Activated naive CD8-positive, alpha-beta T cell treated with anti-CD3 and anti-CD28 coated beads, Interleukin-2, amount 50 U/mL, for 24 hours (primary cell): ENCODE measurements at regions not wholly inside any gene's neighbourhood (a gene's known extent, or its start where the extent isn't known, plus 50 kb on each side); places are given as distances from the start of the nearest gene placed in this dataset.
"Not testable (repeated sequence)": the region's sequence is repeated elsewhere in the genome, so short reads cannot be mapped to it uniquely, and the experiment has no call there.

Source experiments
- ATAC-seq: fragments of 150-1000 bp; cut with Tn5 transposase; one replicate; pipeline ENCODE4 v1.10.0; 2021
- DNase-seq: peaks from one replicate; pipeline ENCODE4 v3.0.0; 2021
- H3K27ac Mint-ChIP-seq: one replicate; pipeline ENCODE4 v1.8.0; 2021; ENCODE audit warnings: mild to moderate bottlenecking, mixed read lengths
- H3K27me3 Mint-ChIP-seq: one replicate; pipeline ENCODE4 v1.8.0; 2021; ENCODE audit warnings: mixed read lengths
- H3K36me3 Mint-ChIP-seq: one replicate; pipeline ENCODE4 v1.8.0; 2021; ENCODE audit warnings: low read depth, mixed read lengths
- H3K4me1 Mint-ChIP-seq: one replicate; pipeline ENCODE4 v1.8.0; 2021; ENCODE audit warnings: mixed read lengths
- H3K4me3 Mint-ChIP-seq: one replicate; pipeline ENCODE4 v1.8.0; 2021; ENCODE audit warnings: mild to moderate bottlenecking, moderate library complexity, mixed read lengths
- H3K9me3 Mint-ChIP-seq: one replicate; pipeline ENCODE4 v1.8.0; 2021; ENCODE audit warnings: mixed read lengths

DNA sequence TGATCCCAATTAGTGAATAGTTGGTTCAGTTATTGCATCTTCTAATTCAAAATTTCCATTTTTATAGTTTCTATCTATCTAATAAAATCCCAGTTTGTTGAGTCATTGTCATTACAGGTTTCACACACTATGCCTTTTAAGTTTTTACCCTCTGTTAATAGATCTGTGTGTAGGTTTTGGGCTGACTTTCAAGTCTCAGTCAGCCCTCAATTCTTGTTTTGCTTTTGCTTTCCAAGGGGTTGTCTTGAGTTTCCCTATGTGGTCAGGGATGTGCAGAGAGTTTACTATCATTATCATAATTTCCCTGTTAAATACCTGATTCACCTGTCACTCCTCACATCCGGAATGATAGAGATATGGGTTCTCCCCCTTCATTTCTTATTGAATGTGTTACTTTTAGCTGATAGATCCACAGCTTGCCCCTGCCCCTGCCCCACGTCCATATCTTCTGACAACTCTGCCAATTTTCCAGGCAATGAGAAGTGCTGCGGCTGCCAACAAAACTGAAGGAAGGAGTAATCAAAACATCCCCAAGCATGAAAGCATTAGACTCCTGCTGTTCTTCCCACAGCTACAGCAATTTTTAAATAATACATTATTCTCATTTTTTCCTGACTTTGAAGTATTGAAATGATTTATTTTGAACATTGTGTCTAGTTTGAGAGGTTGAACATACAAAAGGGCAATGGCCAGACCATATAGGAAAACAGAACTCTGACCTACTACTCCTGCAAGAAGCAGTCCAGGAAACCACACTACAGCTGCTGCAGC is 1064.8 kb downstream of the SUCLG1 start:
- H3K9me3 Mint-ChIP-seq, result no peaks in the 10 kb centered on the region
- no peaks in the 10 kb centered on the region for H3K27me3 Mint-ChIP-seq
- no peak overlapping the region for H3K4me3 Mint-ChIP-seq
- no peak overlapping the region for H3K27ac Mint-ChIP-seq
- H3K4me1 Mint-ChIP-seq, result no peaks in the 10 kb centered on the region
- no peaks in the 10 kb centered on the region for H3K36me3 Mint-ChIP-seq
- no peak for DNase-seq
- no peak for ATAC-seq

DNA sequence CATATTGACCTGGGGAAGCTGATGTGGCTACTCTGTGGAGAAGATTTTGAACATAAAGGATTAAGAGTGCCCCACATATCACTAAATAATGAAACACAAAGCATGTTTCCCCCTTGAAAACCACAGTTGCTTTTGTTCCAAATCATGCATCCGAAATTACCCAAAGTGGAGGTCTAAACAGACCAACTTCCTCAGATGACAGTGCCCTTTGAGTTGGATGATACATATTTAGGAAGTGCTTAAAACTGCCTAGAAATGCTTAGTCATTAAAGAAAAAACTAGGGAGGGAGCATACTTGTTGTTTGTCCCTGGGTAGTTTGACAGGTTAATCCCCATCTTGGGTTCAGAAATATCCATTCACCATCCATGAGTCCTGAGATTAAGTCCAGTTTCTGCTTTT is 1070.3 kb downstream of the SUCLG1 start:
- DNase-seq (no peak), ATAC-seq (no peak)
- H3K9me3 Mint-ChIP-seq, result no peaks in the 10 kb centered on the region
- no peaks in the 10 kb centered on the region for H3K4me1 Mint-ChIP-seq
- H3K36me3 Mint-ChIP-seq, result no peaks in the 10 kb centered on the region
- H3K4me3 Mint-ChIP-seq, result no peak overlapping the region
- H3K27ac Mint-ChIP-seq, result no peak overlapping the region
- H3K27me3 Mint-ChIP-seq, result no peaks in the 10 kb centered on the region

DNA sequence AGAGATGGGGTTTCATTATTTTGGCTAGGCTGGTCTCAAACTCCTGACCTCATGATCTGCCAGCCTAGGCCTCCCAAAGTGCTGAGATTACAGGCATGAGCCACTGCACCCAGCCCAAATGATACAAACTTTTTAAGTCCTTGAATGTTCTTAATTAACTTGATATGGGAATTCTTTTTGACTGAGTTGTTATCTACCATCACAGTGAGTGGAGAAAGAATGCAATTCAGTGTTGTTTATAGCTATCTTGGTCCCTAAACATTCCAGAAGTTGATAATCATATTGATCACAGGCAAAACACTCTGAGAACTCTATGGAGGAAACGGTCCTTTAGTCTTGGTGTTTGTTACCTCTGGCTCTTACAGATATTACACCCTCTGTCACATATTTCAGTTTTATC is 1072.5 kb downstream of the SUCLG1 start:
- no peak for ATAC-seq
- Mint-ChIP-seq H3K4me3 (no peak overlapping the region), H3K27ac (no peak overlapping the region), H3K27me3 (no peaks in the 10 kb centered on the region), H3K4me1 (no peaks in the 10 kb centered on the region), H3K9me3 (peaks cover 3% of the 10 kb centered on the region), H3K36me3 (no peaks in the 10 kb centered on the region)
- no peak for DNase-seq

- no peaks in the 10 kb centered on the region for H3K27me3 Mint-ChIP-seq
- no peak overlapping the region for H3K4me3 Mint-ChIP-seq
- no peaks in the 10 kb centered on the region for H3K36me3 Mint-ChIP-seq
- ATAC-seq, result no peak
- H3K27ac Mint-ChIP-seq, result no peak overlapping the region
- peaks cover 23% of the 10 kb centered on the region for H3K9me3 Mint-ChIP-seq
- no peaks in the 10 kb centered on the region for H3K4me1 Mint-ChIP-seq
- no peak for DNase-seq
Observed at GRCh38 chr2:83378921-83379320, 1080.2 kb downstream of the SUCLG1 start.

GRCh38 chr2:83376731-83377130 is 1082.3 kb downstream of the SUCLG1 start:
- H3K9me3 Mint-ChIP-seq, result peaks cover 20% of the 10 kb centered on the region

DNA sequence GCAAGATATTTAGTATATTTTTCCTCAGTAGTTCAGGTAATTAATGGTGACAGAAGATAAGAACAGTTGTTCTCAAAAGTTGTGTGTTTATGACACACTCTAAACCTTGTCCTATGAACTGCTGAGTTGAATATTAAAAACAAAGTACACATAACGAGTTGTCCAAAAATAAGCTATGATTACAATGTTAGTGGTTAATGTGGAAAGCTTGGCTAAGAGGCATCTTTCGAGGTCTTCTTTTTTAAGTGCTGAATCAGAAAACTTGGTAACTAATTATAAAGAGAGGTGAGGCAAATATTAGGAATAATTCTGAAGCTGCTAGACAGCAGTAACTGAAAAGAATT is 1088.7 kb downstream of the SUCLG1 start:
- H3K4me1 Mint-ChIP-seq, result no peaks in the 10 kb centered on the region
- ATAC-seq (no peak), DNase-seq (no peak)
- no peak overlapping the region for H3K27ac Mint-ChIP-seq
- no peaks in the 10 kb centered on the region for H3K9me3 Mint-ChIP-seq
- no peak overlapping the region for H3K4me3 Mint-ChIP-seq
- H3K36me3 Mint-ChIP-seq, result no peaks in the 10 kb centered on the region
- no peaks in the 10 kb centered on the region for H3K27me3 Mint-ChIP-seq

More at GRCh38 chr2:83376731-83377130, 1082.3 kb downstream of the SUCLG1 start:
- no peak overlapping the region for H3K4me3 Mint-ChIP-seq
- ATAC-seq (no peak), DNase-seq (no peak)
- no peak overlapping the region for H3K27ac Mint-ChIP-seq
- no peaks in the 10 kb centered on the region for H3K36me3 Mint-ChIP-seq
- H3K4me1 Mint-ChIP-seq, result no peaks in the 10 kb centered on the region
- no peaks in the 10 kb centered on the region for H3K27me3 Mint-ChIP-seq

DNA sequence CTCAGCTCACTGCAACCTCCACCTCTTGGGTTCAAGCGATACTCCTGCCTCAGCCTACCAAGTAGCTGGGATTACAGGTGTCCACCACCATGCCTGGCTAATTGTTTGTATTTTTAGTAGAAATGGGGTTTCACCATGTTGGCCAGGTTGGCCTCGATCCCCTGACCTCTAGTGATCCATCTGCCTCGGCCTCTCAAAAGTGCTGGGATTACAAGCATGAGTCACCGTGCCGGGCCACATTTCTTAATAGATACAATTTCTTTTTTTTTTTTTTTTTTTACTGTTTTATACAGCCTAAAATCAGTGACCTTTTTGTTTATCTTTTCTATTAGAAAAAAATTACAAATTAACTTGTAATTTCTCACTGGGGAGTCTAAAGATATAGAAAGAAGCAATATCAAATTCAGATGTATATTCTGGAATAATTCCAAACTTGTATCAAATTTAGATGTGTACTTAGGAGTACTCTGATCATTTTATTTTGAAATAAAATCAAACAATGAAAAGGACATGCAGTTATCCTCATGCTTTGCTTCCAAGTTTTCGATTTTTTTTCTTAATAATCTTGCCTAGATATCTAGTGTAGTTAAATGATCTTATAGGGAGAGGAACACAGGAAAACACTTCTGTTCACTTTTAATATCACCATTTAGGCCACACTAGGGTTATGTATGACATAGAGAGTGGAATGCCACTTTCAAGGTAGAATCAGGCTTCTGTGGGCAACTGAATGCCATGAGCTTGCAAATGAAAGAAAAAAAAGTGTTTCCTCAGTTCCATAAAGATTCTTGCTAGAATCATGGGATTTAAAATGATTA is 1089.3 kb downstream of the SUCLG1 start:
- Mint-ChIP-seq H3K4me3 (no peak overlapping the region), H3K36me3 (no peaks in the 10 kb centered on the region), H3K27ac (no peak overlapping the region), H3K4me1 (no peaks in the 10 kb centered on the region), H3K27me3 (no peaks in the 10 kb centered on the region), H3K9me3 (no peaks in the 10 kb centered on the region)
- DNase-seq, result no peak
- no peak for ATAC-seq

DNA sequence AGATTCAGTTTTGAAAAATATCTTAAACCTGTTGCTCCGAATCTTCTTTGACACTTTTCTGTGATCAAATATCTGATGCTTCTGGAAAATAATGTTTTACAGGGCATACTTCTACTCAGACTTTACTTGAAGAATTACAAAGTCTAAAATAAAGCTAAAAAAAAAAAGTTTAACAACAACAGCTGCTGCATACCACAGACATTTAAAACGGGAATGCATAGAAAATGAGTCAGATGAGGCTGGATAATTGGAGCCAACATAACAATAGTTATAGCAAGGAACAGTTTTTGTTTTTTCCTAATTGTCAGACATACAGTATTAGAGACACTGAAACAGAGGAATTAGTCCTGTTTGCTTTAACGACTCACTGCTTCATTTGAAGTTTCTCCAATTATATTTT is 1090.2 kb downstream of the SUCLG1 start:
- H3K36me3 Mint-ChIP-seq, result no peaks in the 10 kb centered on the region
- no peaks in the 10 kb centered on the region for H3K4me1 Mint-ChIP-seq
- H3K27me3 Mint-ChIP-seq, result no peaks in the 10 kb centered on the region
- DNase-seq, result no peak
- ATAC-seq, result no peak
- H3K4me3 Mint-ChIP-seq, result no peak overlapping the region
- no peaks in the 10 kb centered on the region for H3K9me3 Mint-ChIP-seq
- H3K27ac Mint-ChIP-seq, result no peak overlapping the region

DNA sequence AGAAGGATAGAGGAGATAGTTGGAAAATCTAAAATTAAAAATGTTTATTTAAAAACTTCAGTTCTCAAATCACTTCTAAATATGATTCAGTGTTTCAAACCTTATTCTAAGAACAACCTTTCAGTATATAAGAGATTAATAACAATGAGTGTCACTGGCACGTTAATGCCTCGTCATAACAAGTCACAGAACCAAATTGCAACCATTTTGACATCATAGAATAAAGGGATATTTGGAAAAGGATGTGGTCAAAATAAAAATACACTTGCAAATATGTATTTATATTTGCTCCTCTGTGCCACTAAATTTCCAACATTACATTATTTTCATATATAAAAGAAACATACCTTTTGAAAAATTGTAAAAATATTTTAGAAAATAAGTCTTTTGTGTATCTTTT is 1090.6 kb downstream of the SUCLG1 start:
- Mint-ChIP-seq H3K27ac (no peak overlapping the region), H3K9me3 (no peaks in the 10 kb centered on the region), H3K36me3 (no peaks in the 10 kb centered on the region), H3K4me1 (no peaks in the 10 kb centered on the region), H3K27me3 (no peaks in the 10 kb centered on the region), H3K4me3 (no peak overlapping the region)
- ATAC-seq (no peak), DNase-seq (no peak)

- H3K4me3 Mint-ChIP-seq, result no peak overlapping the region
- no peaks in the 10 kb centered on the region for H3K4me1 Mint-ChIP-seq
- ATAC-seq (no peak), DNase-seq (no peak)
- peaks cover 11% of the 10 kb centered on the region for H3K9me3 Mint-ChIP-seq
- H3K36me3 Mint-ChIP-seq, result no peaks in the 10 kb centered on the region
- H3K27ac Mint-ChIP-seq, result no peak overlapping the region
- H3K27me3 Mint-ChIP-seq, result no peaks in the 10 kb centered on the region
Observed at GRCh38 chr2:83365476-83365875, 1093.6 kb downstream of the SUCLG1 start.

GRCh38 chr2:83364264-83364663 is 1094.8 kb downstream of the SUCLG1 start:
- H3K9me3 Mint-ChIP-seq, result peaks cover 13% of the 10 kb centered on the region
- H3K4me3 Mint-ChIP-seq, result no peak overlapping the region

DNA sequence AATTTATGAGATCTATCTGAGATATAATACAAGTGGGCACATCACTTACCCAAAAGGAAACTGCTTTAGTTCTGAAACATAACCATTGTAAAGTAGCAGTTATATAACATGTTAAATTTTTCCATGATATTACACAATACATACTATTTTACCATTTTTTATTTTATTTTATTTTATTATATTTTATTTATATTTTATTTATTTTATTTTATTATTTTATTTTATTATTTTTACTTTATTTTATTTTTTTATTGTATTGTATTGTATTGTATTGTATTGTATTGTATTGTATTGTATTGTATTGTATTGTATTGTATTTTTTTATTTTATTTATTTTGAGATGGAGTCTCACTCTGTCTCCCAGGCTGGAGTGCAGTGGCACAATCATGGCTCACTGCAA is 1095.9 kb downstream of the SUCLG1 start:
- H3K27ac Mint-ChIP-seq, DNase-seq, ATAC-seq: not testable (repeated sequence)

More at GRCh38 chr2:83364264-83364663, 1094.8 kb downstream of the SUCLG1 start:
- no peak for ATAC-seq
- no peaks in the 10 kb centered on the region for H3K27me3 Mint-ChIP-seq
- no peaks in the 10 kb centered on the region for H3K4me1 Mint-ChIP-seq
- no peak for DNase-seq
- H3K36me3 Mint-ChIP-seq, result no peaks in the 10 kb centered on the region
- H3K27ac Mint-ChIP-seq, result no peak overlapping the region

GRCh38 chr2:83359336-83359735 is 1099.7 kb downstream of the SUCLG1 start:
- no peak overlapping the region for H3K4me3 Mint-ChIP-seq
- H3K36me3 Mint-ChIP-seq, result no peaks in the 10 kb centered on the region
- no peak overlapping the region for H3K27ac Mint-ChIP-seq
- H3K4me1 Mint-ChIP-seq, result no peaks in the 10 kb centered on the region
- H3K27me3 Mint-ChIP-seq, result no peaks in the 10 kb centered on the region
- ATAC-seq (no peak), DNase-seq (no peak)
- H3K9me3 Mint-ChIP-seq, result peaks cover 19% of the 10 kb centered on the region

More for the DNA sequence above, 1095.9 kb downstream of the SUCLG1 start:
- H3K4me3 Mint-ChIP-seq, H3K36me3 Mint-ChIP-seq, H3K27me3 Mint-ChIP-seq, H3K4me1 Mint-ChIP-seq: not testable (repeated sequence)
- peaks cover 13% of the 10 kb centered on the region for H3K9me3 Mint-ChIP-seq

GRCh38 chr2:83342860-83343329 is 1116.2 kb downstream of the SUCLG1 start:
- no peak for DNase-seq
- Mint-ChIP-seq H3K9me3 (peaks cover 25% of the 10 kb centered on the region), H3K4me1 (no peaks in the 10 kb centered on the region), H3K36me3 (no peaks in the 10 kb centered on the region), H3K4me3 (no peak overlapping the region), H3K27me3 (no peaks in the 10 kb centered on the region), H3K27ac (no peak overlapping the region)
- ATAC-seq, result peak; percentile 52

DNA sequence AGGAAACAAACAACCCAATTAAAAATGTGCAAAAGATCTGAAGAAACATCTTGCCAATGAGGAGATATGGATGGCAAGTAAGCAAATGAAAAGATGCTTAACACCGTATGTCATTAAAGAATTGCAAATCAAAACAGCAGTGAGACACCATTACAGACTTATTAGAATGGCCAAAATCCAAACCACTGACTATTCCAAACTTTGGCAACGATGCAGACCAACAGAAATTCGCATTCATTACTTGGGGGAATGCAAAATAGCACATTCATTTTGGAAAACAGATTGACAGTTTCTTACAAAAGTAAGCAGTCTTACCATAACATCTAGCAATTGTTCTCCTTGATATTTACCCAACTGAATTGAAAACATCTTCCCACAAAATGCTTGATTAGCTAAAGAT is 1118.7 kb downstream of the SUCLG1 start:
- ATAC-seq, result no peak
- no peak overlapping the region for H3K27ac Mint-ChIP-seq
- no peaks in the 10 kb centered on the region for H3K27me3 Mint-ChIP-seq
- peaks cover 17% of the 10 kb centered on the region for H3K9me3 Mint-ChIP-seq
- no peaks in the 10 kb centered on the region for H3K4me1 Mint-ChIP-seq
- no peak overlapping the region for H3K4me3 Mint-ChIP-seq
- DNase-seq, result no peak
- H3K36me3 Mint-ChIP-seq, result no peaks in the 10 kb centered on the region
